Cardiac muscle cell (in vitro differentiated cells and primary cell): ENCODE measurements at regions not wholly inside any gene's neighbourhood (a gene's known extent, or its start where the extent isn't known, plus 50 kb on each side); places are given as distances from the start of the nearest gene placed in this dataset.
"Not testable (repeated sequence)": the region's sequence is repeated elsewhere in the genome, so short reads cannot be mapped to it uniquely, and the experiment has no call there.

ENCODE experiments used
- DNase-seq, 2 donors: peaks; one replicate each; pipeline versions ENCODE4 v3.0.0 to v3.0.0-alpha.2; 2010 to 2017; ENCODE audit warnings: low read depth in 1 of 2, low spot score in 1 of 2
- H3K27ac ChIP-seq: fragments of 200-600 bp; sonication (generic); 2 replicates; pipeline ENCODE4 v1.5.1; 2016
- H3K27me3 ChIP-seq: fragments of 200-600 bp; sonication (generic); 2 replicates; pipeline ENCODE4 v1.6.0; 2016; ENCODE audit warnings: control low read depth
- H3K36me3 ChIP-seq: fragments of 200-600 bp; sonication (generic); 2 replicates; pipeline ENCODE4 v1.5.1; 2016; ENCODE audit warnings: control low read depth
- H3K4me1 ChIP-seq: fragments of 200-600 bp; sonication (generic); 2 replicates; pipeline ENCODE4 v1.8.1; 2017; ENCODE audit warnings: low read depth, mild to moderate bottlenecking, mixed run types
- H3K4me3 ChIP-seq: fragments of 200-600 bp; sonication (generic); 2 replicates; pipeline ENCODE4 v1.5.1; 2016; ENCODE audit warnings: mild to moderate bottlenecking
- H3K9me3 ChIP-seq: fragments of 200-600 bp; sonication (generic); 2 replicates; pipeline ENCODE4 v1.5.1; 2017; ENCODE audit warnings: low read depth, mild to moderate bottlenecking, control low read depth
- CTCF ChIP-seq: IDR thresholded peaks from 2 replicates; pipeline ENCODE4 v1.5.1; 2012; ENCODE audit warnings: low read depth, mild to moderate bottlenecking, low read length

- H3K36me3 ChIP-seq: no peaks in the 10 kb centered on the region
- no peaks in the 10 kb centered on the region for H3K27me3 ChIP-seq
- no peak for TF ChIP-seq CTCF
- no peak overlapping the region for H3K4me3 ChIP-seq
- H3K9me3 ChIP-seq: no peaks in the 10 kb centered on the region
- no peak for DNase-seq
- H3K27ac ChIP-seq: no peak overlapping the region
- no peaks in the 10 kb centered on the region for H3K4me1 ChIP-seq
Observed at GRCh38 chr7:25598765-25599164, 370.5 kb upstream of the NPVF start.

DNA sequence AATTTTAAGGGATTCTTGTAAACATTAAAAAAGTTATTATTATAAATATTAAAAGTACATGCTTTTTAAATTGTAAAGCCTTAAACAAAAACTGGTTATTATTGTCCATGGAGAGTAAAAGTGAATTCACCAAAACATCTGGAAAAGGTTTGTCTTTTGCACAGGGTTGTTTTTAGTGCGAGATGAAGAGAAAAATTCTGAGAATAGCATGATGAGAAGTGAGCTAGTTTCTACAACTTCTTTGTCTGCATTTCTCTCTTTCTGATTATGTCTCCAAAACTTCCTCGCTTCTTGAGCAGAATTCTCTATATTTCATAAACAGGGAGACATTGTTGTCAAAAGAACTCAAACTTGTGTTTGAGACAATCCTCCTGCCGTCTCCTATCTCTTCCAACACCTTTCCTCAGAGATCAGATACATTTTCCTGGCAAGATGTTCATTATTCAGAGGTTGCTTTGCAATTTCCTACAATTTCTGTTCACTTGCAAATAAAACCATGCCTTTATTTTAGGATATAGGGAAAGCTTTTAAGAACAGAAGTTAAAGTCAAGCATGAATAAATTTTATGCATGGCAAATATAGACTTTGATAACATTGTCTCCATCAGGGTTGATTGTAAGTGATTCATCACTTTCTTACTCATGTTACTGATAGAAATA is 372.1 kb upstream of the NPVF start:
- H3K27me3 ChIP-seq: no peaks in the 10 kb centered on the region
- H3K36me3 ChIP-seq: no peaks in the 10 kb centered on the region
- no peak overlapping the region for H3K4me3 ChIP-seq
- H3K9me3 ChIP-seq: no peaks in the 10 kb centered on the region
- no peak overlapping the region for H3K27ac ChIP-seq
- H3K4me1 ChIP-seq: no peaks in the 10 kb centered on the region
- DNase-seq: no peak
- no peak for TF ChIP-seq CTCF

- H3K4me3 ChIP-seq: peak overlapping the region; percentile 36
- not testable (repeated sequence) for H3K36me3 ChIP-seq, DNase-seq, H3K4me1 ChIP-seq, H3K27me3 ChIP-seq, H3K27ac ChIP-seq, H3K9me3 ChIP-seq
Observed at GRCh38 chr7:25602730-25603426, 374.6 kb upstream of the NPVF start.

DNA sequence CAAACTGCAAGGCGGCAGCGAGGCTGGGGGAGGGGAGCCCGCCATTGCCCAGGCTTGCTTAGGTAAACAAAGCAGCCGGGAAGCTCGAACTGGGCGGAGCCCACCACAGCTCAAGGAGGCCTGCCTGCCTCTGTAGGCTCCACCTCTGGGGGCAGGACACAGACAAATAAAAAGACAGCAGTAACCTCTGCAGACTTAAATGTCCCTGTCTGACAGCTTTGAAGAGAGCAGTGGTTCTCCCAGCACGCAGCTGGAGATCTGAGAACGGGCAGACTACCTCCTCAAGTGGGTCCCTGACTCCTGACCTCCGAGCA is 375.1 kb upstream of the NPVF start:
- H3K27ac ChIP-seq, DNase-seq, H3K27me3 ChIP-seq, H3K36me3 ChIP-seq, H3K4me1 ChIP-seq, H3K9me3 ChIP-seq: not testable (repeated sequence)
- H3K4me3 ChIP-seq: peak overlapping the region; percentile 36

- Histone ChIP-seq H3K36me3 (no peaks in the 10 kb centered on the region), H3K27me3 (no peaks in the 10 kb centered on the region), H3K4me3 (no peak overlapping the region), H3K27ac (no peak overlapping the region), H3K4me1 (peaks cover 24% of the 10 kb centered on the region), H3K9me3 (no peaks in the 10 kb centered on the region)
- no peak for DNase-seq
- no peak for TF ChIP-seq CTCF
Observed at GRCh38 chr7:25611196-25611595, 382.9 kb upstream of the NPVF start.

DNA sequence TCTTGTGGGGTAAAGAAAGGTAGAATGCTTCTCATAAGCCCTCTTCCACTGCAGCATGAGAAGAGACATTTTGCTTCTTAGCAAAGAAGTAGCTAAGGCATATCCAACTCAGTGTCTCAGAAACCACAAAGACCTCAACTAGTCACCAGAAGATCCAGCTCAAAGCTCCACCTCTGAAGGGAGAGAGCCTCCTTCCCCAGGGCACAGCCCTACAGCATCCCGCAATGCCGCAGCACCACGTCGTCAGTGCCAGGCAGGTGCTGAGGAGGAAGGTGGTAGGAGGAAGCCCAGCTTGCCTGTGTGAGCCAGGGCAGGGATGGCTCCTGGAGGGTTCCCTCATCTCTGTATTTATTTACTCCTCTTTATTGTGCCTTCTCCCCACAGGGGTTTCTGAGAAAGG is 385.6 kb upstream of the NPVF start:
- Histone ChIP-seq H3K27me3 (no peaks in the 10 kb centered on the region), H3K36me3 (no peaks in the 10 kb centered on the region), H3K9me3 (no peaks in the 10 kb centered on the region), H3K4me1 (peaks cover 41% of the 10 kb centered on the region), H3K4me3 (no peak overlapping the region), H3K27ac (peak overlapping the region; percentile 52)
- TF ChIP-seq CTCF: no peak
- DNase-seq: no peak
